ENCODE measurements at regions not wholly inside any gene's neighbourhood (a gene's known extent, or its start where the extent isn't known, plus 50 kb on each side); places are given as distances from the start of the nearest gene placed in this dataset.

DNA sequence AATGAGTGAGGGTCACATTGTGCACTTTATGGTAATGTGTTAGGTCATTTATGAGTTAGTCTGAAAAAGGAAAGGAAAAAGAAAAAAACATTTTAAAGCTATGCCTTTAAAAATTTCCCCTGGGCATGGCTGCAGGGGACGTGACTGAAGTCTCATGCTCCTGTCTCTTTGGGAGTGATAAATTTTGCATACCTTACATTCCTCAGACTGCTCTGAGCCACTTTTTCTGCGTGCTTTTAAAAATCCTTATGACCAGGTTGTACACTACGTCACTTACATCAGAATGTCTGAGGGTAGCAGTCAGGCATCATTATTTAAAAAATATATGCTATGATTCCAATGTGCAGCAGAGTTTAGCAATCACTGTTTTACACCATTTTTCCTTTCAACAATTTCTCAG lies 121.2 kb downstream of the RFPL4B start:
- no peaks in the 10 kb centered on the region for H3K4me1 ChIP-seq
- no peaks in the 10 kb centered on the region for H3K36me3 ChIP-seq
- intact Hi-C loops (cut with DNase I; ENCODE audit: low total_unique reads): no loop called here

DNA sequence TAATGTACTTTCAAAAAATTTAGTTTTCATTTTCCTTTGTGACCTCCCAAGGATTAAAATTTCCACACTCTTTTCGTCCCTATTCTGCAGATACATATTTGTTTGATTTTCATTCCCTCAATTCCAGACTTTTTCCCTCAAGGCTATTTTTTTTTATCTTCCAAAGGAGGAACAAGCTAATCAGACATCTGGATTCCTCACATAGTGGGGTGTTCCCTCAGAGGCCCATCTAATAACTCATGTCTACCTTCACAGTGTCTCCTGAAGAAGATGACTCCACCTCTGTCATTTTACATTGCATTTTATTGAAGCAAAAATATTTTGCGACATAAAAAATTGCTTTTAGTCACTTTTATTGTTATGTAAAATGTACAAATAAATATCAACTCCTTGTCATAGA lies 122.2 kb downstream of the RFPL4B start:
- TF ChIP-seq, protein P1, sequence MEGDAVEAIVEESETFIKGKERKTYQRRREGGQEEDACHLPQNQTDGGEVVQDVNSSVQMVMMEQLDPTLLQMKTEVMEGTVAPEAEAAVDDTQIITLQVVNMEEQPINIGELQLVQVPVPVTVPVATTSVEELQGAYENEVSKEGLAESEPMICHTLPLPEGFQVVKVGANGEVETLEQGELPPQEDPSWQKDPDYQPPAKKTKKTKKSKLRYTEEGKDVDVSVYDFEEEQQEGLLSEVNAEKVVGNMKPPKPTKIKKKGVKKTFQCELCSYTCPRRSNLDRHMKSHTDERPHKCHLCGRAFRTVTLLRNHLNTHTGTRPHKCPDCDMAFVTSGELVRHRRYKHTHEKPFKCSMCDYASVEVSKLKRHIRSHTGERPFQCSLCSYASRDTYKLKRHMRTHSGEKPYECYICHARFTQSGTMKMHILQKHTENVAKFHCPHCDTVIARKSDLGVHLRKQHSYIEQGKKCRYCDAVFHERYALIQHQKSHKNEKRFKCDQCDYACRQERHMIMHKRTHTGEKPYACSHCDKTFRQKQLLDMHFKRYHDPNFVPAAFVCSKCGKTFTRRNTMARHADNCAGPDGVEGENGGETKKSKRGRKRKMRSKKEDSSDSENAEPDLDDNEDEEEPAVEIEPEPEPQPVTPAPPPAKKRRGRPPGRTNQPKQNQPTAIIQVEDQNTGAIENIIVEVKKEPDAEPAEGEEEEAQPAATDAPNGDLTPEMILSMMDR (IDR thresholded peaks at IDR 0.05): no peak
- TF ChIP-seq POLR2AphosphoS5 (IDR thresholded peaks at IDR 0.05) (no peak), POLR2A (IDR thresholded peaks at IDR 0.05) (no peak)

More for the DNA sequence above, 121.2 kb downstream of the RFPL4B start:
- no peaks in the 10 kb centered on the region for H3K9me3 ChIP-seq
- DNase-seq (ENCODE audit: low spot score in 2 of 2): no peak
- H3K27me3 ChIP-seq: no peaks in the 10 kb centered on the region
- TF ChIP-seq POLR2AphosphoS5 (IDR thresholded peaks at IDR 0.05) (no peak), POLR2A (IDR thresholded peaks at IDR 0.05) (no peak)
- TF ChIP-seq, protein P1 (IDR thresholded peaks at IDR 0.05): no peak
- no peak overlapping the region for H3K27ac ChIP-seq
- no peak overlapping the region for H3K4me3 ChIP-seq

DNA sequence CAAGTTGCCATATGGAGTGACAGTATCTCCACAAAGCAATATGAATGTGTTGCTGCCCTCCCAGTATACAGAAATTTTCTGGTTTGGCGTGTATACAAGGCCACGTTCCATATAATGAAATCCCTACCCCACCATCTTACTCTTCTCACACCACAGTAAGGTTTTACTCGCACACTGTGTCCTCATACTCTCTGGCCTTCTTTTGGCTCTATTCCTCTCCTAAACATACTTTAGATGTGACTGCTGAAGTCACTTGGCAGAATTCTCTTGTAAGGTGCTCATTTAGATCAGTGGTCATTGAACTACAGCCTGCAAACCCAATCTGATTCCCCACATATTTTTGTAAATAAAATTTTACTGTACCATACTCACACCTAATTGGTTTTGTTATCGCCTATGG lies 123.2 kb downstream of the RFPL4B start:
- H3K27me3 ChIP-seq: no peaks in the 10 kb centered on the region
- no peaks in the 10 kb centered on the region for H3K9me3 ChIP-seq
- H3K4me1 ChIP-seq: no peaks in the 10 kb centered on the region
- no peak overlapping the region for H3K27ac ChIP-seq
- TF ChIP-seq POLR2AphosphoS5 (IDR thresholded peaks at IDR 0.05) (no peak), POLR2A (IDR thresholded peaks at IDR 0.05) (no peak)
- TF ChIP-seq, protein P1 (IDR thresholded peaks at IDR 0.05): no peak
- DNase-seq (ENCODE audit: low spot score in 2 of 2): no peak
- no peaks in the 10 kb centered on the region for H3K36me3 ChIP-seq
- no peak overlapping the region for H3K4me3 ChIP-seq
- intact Hi-C loops (cut with DNase I; ENCODE audit: low total_unique reads): no loop called here

More for the DNA sequence above, 122.2 kb downstream of the RFPL4B start:
- H3K4me3 ChIP-seq: no peak overlapping the region
- no peaks in the 10 kb centered on the region for H3K9me3 ChIP-seq
- no peaks in the 10 kb centered on the region for H3K27me3 ChIP-seq
- no peak for DNase-seq (ENCODE audit: low spot score in 2 of 2)
- H3K4me1 ChIP-seq: no peaks in the 10 kb centered on the region
- no peak overlapping the region for H3K27ac ChIP-seq
- intact Hi-C loops (cut with DNase I; ENCODE audit: low total_unique reads): no loop called here
- no peaks in the 10 kb centered on the region for H3K36me3 ChIP-seq

DNA sequence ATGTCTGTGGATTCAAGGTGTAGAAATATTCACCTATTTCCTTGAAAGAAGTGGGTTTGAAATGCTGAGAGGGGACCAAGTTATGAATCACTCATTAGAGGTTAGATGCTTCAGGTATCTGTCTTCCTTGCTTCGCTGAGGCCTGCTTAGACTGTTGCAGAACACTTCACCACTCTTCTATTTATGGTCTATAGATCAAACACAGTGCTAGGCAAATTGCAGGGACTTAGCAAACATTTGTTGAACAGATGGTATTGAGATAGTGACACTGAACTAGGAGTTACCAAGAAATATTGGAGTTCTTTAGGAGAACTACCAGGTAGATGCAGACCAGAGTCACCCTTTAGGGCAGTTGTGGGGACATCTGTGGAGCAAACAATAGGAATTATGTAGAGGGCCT lies 123.8 kb downstream of the RFPL4B start:
- Histone ChIP-seq H3K27me3 (no peaks in the 10 kb centered on the region), H3K27ac (no peak overlapping the region), H3K4me3 (no peak overlapping the region), H3K9me3 (no peaks in the 10 kb centered on the region), H3K36me3 (no peaks in the 10 kb centered on the region), H3K4me1 (no peaks in the 10 kb centered on the region)
- no peak for DNase-seq (ENCODE audit: low spot score in 2 of 2)
- TF ChIP-seq, protein P1 (IDR thresholded peaks at IDR 0.05): no peak
- no peak for TF ChIP-seq POLR2A (IDR thresholded peaks at IDR 0.05)
- TF ChIP-seq POLR2AphosphoS5 (IDR thresholded peaks at IDR 0.05): no peak
- intact Hi-C loops (cut with DNase I; ENCODE audit: low total_unique reads): no loop called here

DNA sequence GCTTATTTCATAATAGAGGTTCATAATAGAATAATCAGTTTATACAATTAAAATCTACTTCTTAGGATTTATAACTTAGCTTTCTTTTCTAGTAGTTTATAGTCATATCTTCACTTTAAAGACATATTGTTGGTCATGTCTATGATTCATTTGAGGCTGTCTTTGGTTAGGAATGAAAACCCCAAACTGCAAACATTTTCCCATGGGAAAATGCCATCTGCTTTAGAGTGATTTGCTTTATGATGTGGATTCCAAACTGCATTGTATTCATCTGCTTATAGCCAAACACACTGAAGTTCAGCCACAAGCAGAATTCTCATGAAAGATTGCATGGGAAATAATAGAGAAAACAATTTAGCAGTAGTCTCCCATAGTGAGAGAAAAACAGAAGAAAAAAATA lies 128.0 kb downstream of the RFPL4B start:
- Histone ChIP-seq H3K9me3 (no peaks in the 10 kb centered on the region), H3K4me3 (no peak overlapping the region), H3K27ac (no peak overlapping the region), H3K27me3 (no peaks in the 10 kb centered on the region), H3K4me1 (no peaks in the 10 kb centered on the region), H3K36me3 (no peaks in the 10 kb centered on the region)
- intact Hi-C loops (cut with DNase I; ENCODE audit: low total_unique reads): no loop called here
- no peak for DNase-seq (ENCODE audit: low spot score in 2 of 2)
- TF ChIP-seq POLR2AphosphoS5 (IDR thresholded peaks at IDR 0.05) (no peak), POLR2A (IDR thresholded peaks at IDR 0.05) (no peak)
- TF ChIP-seq, protein P1 (IDR thresholded peaks at IDR 0.05): no peak
